ENCODE measurements at regions not wholly inside any gene's neighbourhood (a gene's known extent, or its start where the extent isn't known, plus 50 kb on each side); places are given as distances from the start of the nearest gene placed in this dataset.

DNA sequence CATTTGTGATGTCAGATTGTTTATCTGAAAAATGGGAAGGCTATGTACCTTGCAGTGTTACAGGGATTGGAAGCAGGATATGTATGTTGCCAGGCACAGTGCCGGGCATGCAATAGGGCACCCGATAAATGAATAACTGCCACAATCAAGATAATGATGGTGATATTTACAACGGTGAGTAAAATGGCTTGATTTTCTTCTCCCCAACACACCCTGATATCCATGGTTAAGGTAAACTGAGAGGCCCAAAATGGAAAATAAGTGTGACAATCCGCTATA is 108.3 kb downstream of the CYP26A1 start:
- no peaks in the 10 kb centered on the region for H3K27me3 Mint-ChIP-seq (ENCODE audit: unreplicated experiment)

GRCh38 chr10:93182790-93183189 is 109.1 kb downstream of the CYP26A1 start:
- Mint-ChIP-seq H3K27me3 (ENCODE audit: unreplicated experiment) (no peaks in the 10 kb centered on the region), H3K36me3 (ENCODE audit: low read depth, unreplicated experiment) (no peaks in the 10 kb centered on the region), H3K4me1 (ENCODE audit: unreplicated experiment) (no peaks in the 10 kb centered on the region), H3K4me3 (ENCODE audit: unreplicated experiment) (no peak overlapping the region), H3K27ac (ENCODE audit: unreplicated experiment) (no peak overlapping the region), H3K9me3 (ENCODE audit: unreplicated experiment) (no peaks in the 10 kb centered on the region)
- no peak for DNase-seq (ENCODE audit: low spot score)
- no peak for TF ChIP-seq CTCF (IDR thresholded peaks at IDR 0.05; ENCODE audit: unreplicated experiment)

More for the DNA sequence above, 108.3 kb downstream of the CYP26A1 start:
- TF ChIP-seq CTCF (IDR thresholded peaks at IDR 0.05; ENCODE audit: unreplicated experiment), result no peak
- H3K9me3 Mint-ChIP-seq (ENCODE audit: unreplicated experiment), result no peaks in the 10 kb centered on the region
- H3K36me3 Mint-ChIP-seq (ENCODE audit: low read depth, unreplicated experiment), result no peaks in the 10 kb centered on the region
- DNase-seq (ENCODE audit: low spot score), result no peak
- no peak overlapping the region for H3K4me3 Mint-ChIP-seq (ENCODE audit: unreplicated experiment)
- H3K4me1 Mint-ChIP-seq (ENCODE audit: unreplicated experiment), result no peaks in the 10 kb centered on the region
- no peak overlapping the region for H3K27ac Mint-ChIP-seq (ENCODE audit: unreplicated experiment)

- TF ChIP-seq CTCF (IDR thresholded peaks at IDR 0.05; ENCODE audit: unreplicated experiment), result no peak
- no peak for DNase-seq (ENCODE audit: low spot score)
- Mint-ChIP-seq H3K4me1 (ENCODE audit: unreplicated experiment) (peaks cover 3% of the 10 kb centered on the region), H3K36me3 (ENCODE audit: low read depth, unreplicated experiment) (no peaks in the 10 kb centered on the region), H3K9me3 (ENCODE audit: unreplicated experiment) (no peaks in the 10 kb centered on the region), H3K27ac (ENCODE audit: unreplicated experiment) (no peak overlapping the region), H3K27me3 (ENCODE audit: unreplicated experiment) (peaks cover 2% of the 10 kb centered on the region), H3K4me3 (ENCODE audit: unreplicated experiment) (no peak overlapping the region)
Measured at GRCh38 chr10:93186653-93187052, 113.0 kb downstream of the CYP26A1 start.

DNA sequence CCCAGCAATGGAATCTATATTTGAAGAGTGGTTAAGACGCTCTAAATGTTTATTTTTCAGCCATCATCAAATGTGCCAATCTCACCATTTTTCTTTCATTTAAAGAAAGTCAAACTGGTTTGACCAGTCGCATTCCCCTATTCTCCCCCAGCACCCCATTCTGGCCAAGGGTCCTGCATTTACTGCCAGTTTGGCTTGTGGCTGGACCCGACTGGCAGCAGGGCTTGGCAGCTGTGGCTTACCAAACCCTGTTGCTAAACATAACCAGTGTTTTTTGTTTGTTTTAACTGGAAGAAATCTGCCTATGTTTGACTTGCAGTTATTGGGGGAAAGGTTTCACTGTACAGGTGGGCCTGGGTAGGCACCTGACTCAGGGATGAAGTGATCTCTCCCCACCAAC is 116.3 kb downstream of the CYP26A1 start:
- no peak for TF ChIP-seq CTCF (IDR thresholded peaks at IDR 0.05; ENCODE audit: unreplicated experiment)
- Mint-ChIP-seq H3K27me3 (ENCODE audit: unreplicated experiment) (peaks cover 2% of the 10 kb centered on the region), H3K36me3 (ENCODE audit: low read depth, unreplicated experiment) (no peaks in the 10 kb centered on the region), H3K4me1 (ENCODE audit: unreplicated experiment) (peaks cover 3% of the 10 kb centered on the region), H3K27ac (ENCODE audit: unreplicated experiment) (no peak overlapping the region), H3K4me3 (ENCODE audit: unreplicated experiment) (no peak overlapping the region), H3K9me3 (ENCODE audit: unreplicated experiment) (no peaks in the 10 kb centered on the region)
- DNase-seq (ENCODE audit: low spot score), result no peak

DNA sequence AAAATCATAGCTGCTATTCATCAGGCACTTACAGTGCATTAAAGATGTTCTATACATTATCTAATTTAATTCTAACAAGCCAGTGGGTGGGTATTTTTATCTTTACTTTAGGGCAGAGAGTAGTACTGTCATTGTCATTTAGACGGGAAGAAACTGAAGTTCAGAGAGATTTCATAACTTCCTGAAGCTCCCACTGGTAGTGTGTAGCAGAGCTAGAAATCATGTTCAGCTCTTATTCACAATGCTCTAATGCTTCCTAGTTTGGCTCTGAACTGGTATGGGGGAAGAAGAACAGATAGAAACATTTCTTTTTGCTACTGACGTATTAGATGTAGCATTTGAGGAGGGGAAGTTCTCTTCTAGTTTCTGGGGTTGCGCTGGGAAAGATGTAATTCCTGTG is 116.7 kb downstream of the CYP26A1 start:
- no peaks in the 10 kb centered on the region for H3K36me3 Mint-ChIP-seq (ENCODE audit: low read depth, unreplicated experiment)
- no peak for TF ChIP-seq CTCF (IDR thresholded peaks at IDR 0.05; ENCODE audit: unreplicated experiment)
- H3K27me3 Mint-ChIP-seq (ENCODE audit: unreplicated experiment), result peaks cover 2% of the 10 kb centered on the region
- no peak for DNase-seq (ENCODE audit: low spot score)
- H3K4me3 Mint-ChIP-seq (ENCODE audit: unreplicated experiment), result no peak overlapping the region
- H3K9me3 Mint-ChIP-seq (ENCODE audit: unreplicated experiment), result no peaks in the 10 kb centered on the region
- no peak overlapping the region for H3K27ac Mint-ChIP-seq (ENCODE audit: unreplicated experiment)
- H3K4me1 Mint-ChIP-seq (ENCODE audit: unreplicated experiment), result peaks cover 3% of the 10 kb centered on the region
